HUES6 (cell line): ENCODE measurements at regions not wholly inside any gene's neighbourhood (a gene's known extent, or its start where the extent isn't known, plus 50 kb on each side); places are given as distances from the start of the nearest gene placed in this dataset.
"Not testable (repeated sequence)": the region's sequence is repeated elsewhere in the genome, so short reads cannot be mapped to it uniquely, and the experiment has no call there.

ENCODE experiments used
- H3K27ac ChIP-seq: 2 replicates; pipeline ENCODE4 v1.7.0; 2013; ENCODE audit warnings: low read depth, mild to moderate bottlenecking, low read length, inconsistent platforms
- H3K27me3 ChIP-seq: 2 replicates; pipeline ENCODE4 v1.6.1; 2013; ENCODE audit warnings: low read length; ENCODE audit not compliant: control insufficient read depth, insufficient read depth
- H3K36me3 ChIP-seq: 2 replicates; pipeline ENCODE4 v1.6.1; 2013; ENCODE audit warnings: low read length; ENCODE audit not compliant: control insufficient read depth, insufficient read depth
- H3K4me1 ChIP-seq: 2 replicates; pipeline ENCODE4 v1.6.1; 2013; ENCODE audit warnings: low read length; ENCODE audit not compliant: control insufficient read depth, insufficient read depth
- H3K4me3 ChIP-seq: 2 replicates; pipeline ENCODE4 v1.5.1; 2013; ENCODE audit warnings: low read depth, low read length
- H3K9ac ChIP-seq: one replicate; pipeline ENCODE4 v1.6.1; 2013; ENCODE audit warnings: mild to moderate bottlenecking, low read length
- H3K9me3 ChIP-seq: 2 replicates; pipeline ENCODE4 v1.6.1; 2013; ENCODE audit warnings: low read depth, low read length; ENCODE audit not compliant: control insufficient read depth, insufficient read depth

- no peak overlapping the region for H3K4me3 ChIP-seq
- no peaks in the 10 kb centered on the region for H3K9me3 ChIP-seq
- no peak overlapping the region for H3K9ac ChIP-seq
- peaks cover 42% of the 10 kb centered on the region for H3K27me3 ChIP-seq
- H3K4me1 ChIP-seq, result peaks cover 18% of the 10 kb centered on the region
- H3K27ac ChIP-seq, result no peak overlapping the region
- H3K36me3 ChIP-seq, result no peaks in the 10 kb centered on the region
Observed at GRCh38 chr12:131386167-131386521, 324.7 kb upstream of the SFSWAP start.

GRCh38 chr12:131386781-131387180, 324.1 kb upstream of the SFSWAP start:
- Histone ChIP-seq H3K36me3 (no peaks in the 10 kb centered on the region), H3K9me3 (no peaks in the 10 kb centered on the region), H3K27me3 (peaks cover 41% of the 10 kb centered on the region), H3K27ac (no peak overlapping the region), H3K9ac (no peak overlapping the region), H3K4me3 (no peak overlapping the region), H3K4me1 (peaks cover 18% of the 10 kb centered on the region)

- H3K9ac ChIP-seq, result no peak overlapping the region
- no peak overlapping the region for H3K27ac ChIP-seq
- H3K27me3 ChIP-seq, result peaks cover 38% of the 10 kb centered on the region
- H3K9me3 ChIP-seq, result no peaks in the 10 kb centered on the region
- no peak overlapping the region for H3K4me3 ChIP-seq
- peaks cover 18% of the 10 kb centered on the region for H3K4me1 ChIP-seq
- no peaks in the 10 kb centered on the region for H3K36me3 ChIP-seq
Observed at GRCh38 chr12:131387281-131388163, 323.4 kb upstream of the SFSWAP start.

- H3K4me3 ChIP-seq, H3K9ac ChIP-seq, H3K9me3 ChIP-seq, H3K27ac ChIP-seq, H3K36me3 ChIP-seq: not testable (repeated sequence)
- Histone ChIP-seq H3K4me1 (peaks cover 18% of the 10 kb centered on the region), H3K27me3 (peaks cover 35% of the 10 kb centered on the region)
Observed at GRCh38 chr12:131388164-131389053, 322.5 kb upstream of the SFSWAP start.

GRCh38 chr12:131389054-131390013, 321.6 kb upstream of the SFSWAP start:
- no peak overlapping the region for H3K27ac ChIP-seq
- H3K9ac ChIP-seq, result no peak overlapping the region
- no peaks in the 10 kb centered on the region for H3K9me3 ChIP-seq
- H3K4me1 ChIP-seq, result peaks cover 18% of the 10 kb centered on the region
- H3K27me3 ChIP-seq, result peaks cover 26% of the 10 kb centered on the region
- no peaks in the 10 kb centered on the region for H3K36me3 ChIP-seq
- H3K4me3 ChIP-seq, result no peak overlapping the region

- no peak overlapping the region for H3K27ac ChIP-seq
- peaks cover 15% of the 10 kb centered on the region for H3K4me1 ChIP-seq
- H3K9me3 ChIP-seq, result peaks cover 6% of the 10 kb centered on the region
- H3K4me3 ChIP-seq, result no peak overlapping the region
- no peak overlapping the region for H3K9ac ChIP-seq
- H3K27me3 ChIP-seq, result peaks cover 15% of the 10 kb centered on the region
- H3K36me3 ChIP-seq, result no peaks in the 10 kb centered on the region
Observed at GRCh38 chr12:131390412-131391334, 320.2 kb upstream of the SFSWAP start.

GRCh38 chr12:131391399-131391798, 319.5 kb upstream of the SFSWAP start:
- H3K4me1 ChIP-seq, result peaks cover 15% of the 10 kb centered on the region
- H3K9me3 ChIP-seq, result peaks cover 13% of the 10 kb centered on the region
- H3K36me3 ChIP-seq, result no peaks in the 10 kb centered on the region
- H3K27me3 ChIP-seq, result peaks cover 8% of the 10 kb centered on the region
- no peak overlapping the region for H3K4me3 ChIP-seq
- H3K9ac ChIP-seq, result no peak overlapping the region
- no peak overlapping the region for H3K27ac ChIP-seq

- not testable (repeated sequence) for H3K27me3 ChIP-seq, H3K36me3 ChIP-seq, H3K27ac ChIP-seq
Observed at GRCh38 chr12:131394752-131395151, 316.1 kb upstream of the SFSWAP start.

GRCh38 chr12:131395209-131395684, 315.6 kb upstream of the SFSWAP start:
- H3K27ac ChIP-seq, H3K9ac ChIP-seq, H3K27me3 ChIP-seq, H3K4me3 ChIP-seq, H3K36me3 ChIP-seq, H3K4me1 ChIP-seq: not testable (repeated sequence)
- peaks cover 41% of the 10 kb centered on the region for H3K9me3 ChIP-seq

More at GRCh38 chr12:131394752-131395151, 316.1 kb upstream of the SFSWAP start:
- H3K4me1 ChIP-seq, H3K4me3 ChIP-seq, H3K9ac ChIP-seq: not testable (repeated sequence)
- H3K9me3 ChIP-seq, result peaks cover 41% of the 10 kb centered on the region
